HEK293 (cell line): ENCODE measurements at regions not wholly inside any gene's neighbourhood (a gene's known extent, or its start where the extent isn't known, plus 50 kb on each side); places are given as distances from the start of the nearest gene placed in this dataset.

Source experiments
- CTCF ChIA-PET: fragments of 350-600 bp; formaldehyde crosslinking; extraction: SDS; loops from one replicate; lab custom pipeline; 2021; ENCODE audit warnings: antibody characterized with exemption; lab: Yijun Ruan, JAX
- POLR2A ChIA-PET: fragments of 300-600 bp; formaldehyde crosslinking; extraction: SDS; loops from one replicate; lab custom pipeline; 2020; ENCODE audit warnings: antibody characterized with exemption, inconsistent platforms; lab: Yijun Ruan, JAX
- H3K27ac ChIP-seq: fragments of 200-500 bp; sonication (Bioruptor generic); 2 replicates; pipeline ENCODE4 v1.5.1; 2014; ENCODE audit warnings: low read depth, low read length, control low read depth, inconsistent platforms; ENCODE audit errors: extremely low read depth
- H3K36me3 ChIP-seq, 2 experiments: fragments of 200-500 bp in 1 of 2; sonication (Bioruptor generic) in 1 of 2; 1 replicate in 1 of 2; 2 replicates in 1 of 2; pipeline ENCODE4 v1.5.1; 2014 to 2017; ENCODE audit warnings: inconsistent platforms in 2 of 2, low read length in 2 of 2; ENCODE audit not compliant: control insufficient read depth in 2 of 2, insufficient read depth in 1 of 2
- H3K4me1 ChIP-seq: fragments of 200-500 bp; sonication (Bioruptor generic); 2 replicates; pipeline ENCODE4 v1.5.1; 2014; ENCODE audit warnings: mild to moderate bottlenecking, low read length, inconsistent platforms; ENCODE audit not compliant: control insufficient read depth, insufficient read depth
- H3K4me3 ChIP-seq: 2 replicates; pipeline ENCODE4 v1.5.1; 2011; ENCODE audit warnings: low read depth, mild to moderate bottlenecking, control low read depth, low read length, moderate library complexity
- H3K9me3 ChIP-seq: fragments of 200-500 bp; sonication (Bioruptor generic); 2 replicates; pipeline ENCODE4 v1.5.1; 2014; ENCODE audit warnings: low read depth, low read length, inconsistent platforms; ENCODE audit not compliant: control insufficient read depth, insufficient read depth
- CTCF ChIP-seq: fragments of 450-650 bp; formaldehyde crosslinking; IDR thresholded peaks from 2 replicates; pipeline ENCODE4 v1.5.1; 2016; ENCODE audit warnings: missing biosample characterization, missing genetic modification characterization
- GLI2 ChIP-seq: fragments of 450-650 bp; formaldehyde crosslinking; IDR thresholded peaks from 2 replicates; pipeline ENCODE4; 2017; ENCODE audit warnings: missing biosample characterization, missing genetic modification characterization, low read depth, borderline replicate concordance
- GLIS1 ChIP-seq: fragments of 450-650 bp; formaldehyde crosslinking; IDR thresholded peaks from 2 replicates; pipeline ENCODE4 v1.5.1; 2016; ENCODE audit warnings: missing biosample characterization, missing genetic modification characterization
- KLF10 ChIP-seq: fragments of 450-650 bp; IDR thresholded peaks from 2 replicates; pipeline ENCODE4 v1.5.1; 2018; ENCODE audit warnings: missing biosample characterization, mild to moderate bottlenecking, missing genetic modification characterization
- MYNN ChIP-seq: fragments of 450-650 bp; formaldehyde crosslinking; IDR thresholded peaks from 2 replicates; pipeline ENCODE4 v1.5.1; 2016; ENCODE audit warnings: missing biosample characterization, missing genetic modification characterization, borderline replicate concordance
- OSR2 ChIP-seq: fragments of 450-650 bp; formaldehyde crosslinking; IDR thresholded peaks from 2 replicates; pipeline ENCODE4 v1.5.1; 2016; ENCODE audit warnings: missing biosample characterization, missing genetic modification characterization
- PRDM1 ChIP-seq: fragments of 450-650 bp; formaldehyde crosslinking; IDR thresholded peaks from 2 replicates; pipeline ENCODE4; 2016; ENCODE audit warnings: missing biosample characterization, missing genetic modification characterization
- PRDM4 ChIP-seq: fragments of 450-650 bp; formaldehyde crosslinking; IDR thresholded peaks from 2 replicates; pipeline ENCODE4 v1.5.1; 2017; ENCODE audit warnings: missing biosample characterization, missing genetic modification characterization
- REST ChIP-seq: fragments of 450-650 bp; formaldehyde crosslinking; IDR thresholded peaks from 2 replicates; pipeline ENCODE4 v1.5.1; 2016; ENCODE audit warnings: missing biosample characterization, missing genetic modification characterization
- SCRT2 ChIP-seq: fragments of 450-650 bp; formaldehyde crosslinking; IDR thresholded peaks from 2 replicates; pipeline ENCODE4 v1.5.1; 2016; ENCODE audit warnings: missing biosample characterization, missing genetic modification characterization
- SETDB1 ChIP-seq: IDR thresholded peaks from one replicate; pipeline ENCODE4 v1.6.1; 2017; ENCODE audit warnings: mild to moderate bottlenecking, low read length, moderate library complexity, mixed read lengths; ENCODE audit not compliant: insufficient read length
- ZBTB17 ChIP-seq: fragments of 450-650 bp; formaldehyde crosslinking; IDR thresholded peaks from 2 replicates; pipeline ENCODE4 v1.5.1; 2016; ENCODE audit warnings: missing biosample characterization, missing genetic modification characterization
- ZBTB48 ChIP-seq: fragments of 450-650 bp; formaldehyde crosslinking; IDR thresholded peaks from 2 replicates; pipeline ENCODE4 v1.5.1; 2016; ENCODE audit warnings: missing biosample characterization, missing genetic modification characterization
- ZIC2 ChIP-seq: fragments of 450-650 bp; formaldehyde crosslinking; IDR thresholded peaks from 2 replicates; pipeline ENCODE4 v1.5.1; 2016; ENCODE audit warnings: missing biosample characterization, missing genetic modification characterization
- ZNF112 ChIP-seq: fragments of 450-650 bp; formaldehyde crosslinking; IDR thresholded peaks from 2 replicates; pipeline ENCODE4 v1.5.0; 2017; ENCODE audit warnings: missing biosample characterization, missing genetic modification characterization
- ZNF121 ChIP-seq: fragments of 450-650 bp; formaldehyde crosslinking; IDR thresholded peaks from 2 replicates; pipeline ENCODE4 v1.5.1; 2016; ENCODE audit warnings: missing biosample characterization, missing genetic modification characterization
- ZNF138 ChIP-seq: fragments of 450-650 bp; formaldehyde crosslinking; IDR thresholded peaks from 2 replicates; pipeline ENCODE4 v1.5.1; 2016; ENCODE audit warnings: missing biosample characterization, missing genetic modification characterization, borderline replicate concordance
- ZNF155 ChIP-seq: fragments of 450-650 bp; formaldehyde crosslinking; IDR thresholded peaks from 2 replicates; pipeline ENCODE4 v1.5.1; 2016; ENCODE audit warnings: missing biosample characterization, missing genetic modification characterization
- ZNF2 ChIP-seq: fragments of 450-650 bp; formaldehyde crosslinking; IDR thresholded peaks from 2 replicates; pipeline ENCODE4 v1.5.1; 2016; ENCODE audit warnings: missing biosample characterization, missing genetic modification characterization
- ZNF302 ChIP-seq: fragments of 450-650 bp; formaldehyde crosslinking; IDR thresholded peaks from 2 replicates; pipeline ENCODE4 v1.5.1; 2016; ENCODE audit warnings: missing biosample characterization, missing genetic modification characterization, low read depth
- ZNF416 ChIP-seq: fragments of 450-650 bp; formaldehyde crosslinking; IDR thresholded peaks from 2 replicates; pipeline ENCODE4 v1.5.1; 2016; ENCODE audit warnings: missing biosample characterization, missing genetic modification characterization
- ZNF433 ChIP-seq: fragments of 450-650 bp; formaldehyde crosslinking; IDR thresholded peaks from 2 replicates; pipeline ENCODE4 v1.5.1; 2016; ENCODE audit warnings: missing biosample characterization, missing genetic modification characterization, low read depth
- ZNF501 ChIP-seq: fragments of 450-650 bp; formaldehyde crosslinking; IDR thresholded peaks from 2 replicates; pipeline ENCODE4 v1.5.1; 2016; ENCODE audit warnings: missing biosample characterization, missing genetic modification characterization
- ZNF510 ChIP-seq: fragments of 450-650 bp; formaldehyde crosslinking; IDR thresholded peaks from 2 replicates; pipeline ENCODE4 v1.5.1; 2018; ENCODE audit warnings: mild to moderate bottlenecking, missing genetic modification characterization, missing biosample characterization; ENCODE audit not compliant: insufficient replicate concordance
- ZNF529 ChIP-seq: fragments of 450-650 bp; formaldehyde crosslinking; IDR thresholded peaks from 2 replicates; pipeline ENCODE4 v1.5.1; 2017; ENCODE audit warnings: missing genetic modification characterization, missing biosample characterization; ENCODE audit not compliant: insufficient replicate concordance
- ZNF600 ChIP-seq: fragments of 450-650 bp; formaldehyde crosslinking; IDR thresholded peaks from 2 replicates; pipeline ENCODE4 v1.5.1; 2016; ENCODE audit warnings: missing biosample characterization, missing genetic modification characterization
- ZNF623 ChIP-seq: fragments of 450-650 bp; formaldehyde crosslinking; IDR thresholded peaks from 2 replicates; pipeline ENCODE4 v1.5.1; 2016; ENCODE audit warnings: missing biosample characterization, missing genetic modification characterization
- ZNF701 ChIP-seq: fragments of 450-650 bp; formaldehyde crosslinking; IDR thresholded peaks from 2 replicates; pipeline ENCODE4 v1.5.1; 2016; ENCODE audit warnings: missing biosample characterization, missing genetic modification characterization
- ZNF777 ChIP-seq: fragments of 450-650 bp; formaldehyde crosslinking; IDR thresholded peaks from 2 replicates; pipeline ENCODE4 v1.5.1; 2017; ENCODE audit warnings: missing biosample characterization, missing genetic modification characterization, borderline replicate concordance
- ZNF785 ChIP-seq: fragments of 450-650 bp; formaldehyde crosslinking; IDR thresholded peaks from 2 replicates; pipeline ENCODE4 v1.5.1; 2016; ENCODE audit warnings: missing biosample characterization, missing genetic modification characterization
- ZNF843 ChIP-seq: fragments of 450-650 bp; formaldehyde crosslinking; IDR thresholded peaks from 2 replicates; pipeline ENCODE4 v1.5.1; 2016; ENCODE audit warnings: missing biosample characterization, missing genetic modification characterization
- ZSCAN16 ChIP-seq: fragments of 450-650 bp; formaldehyde crosslinking; IDR thresholded peaks from 2 replicates; pipeline ENCODE4 v1.5.1; 2016; ENCODE audit warnings: missing biosample characterization, missing genetic modification characterization

- Histone ChIP-seq H3K36me3 (no peaks in the 10 kb centered on the region), H3K4me1 (no peaks in the 10 kb centered on the region), H3K9me3 (no peaks in the 10 kb centered on the region), H3K4me3 (no peak overlapping the region), H3K27ac (no peak overlapping the region)
- ChIA-PET CTCF (interaction anchor here (0.6 kb wide), 1 partner anchor 628 kb away, joined by 3 read pairs; no protein-coding TSS in a partner anchor), POLR2A (interaction anchor here (0.6 kb wide), 1 partner anchor 239 kb away, joined by 4 read pairs; the partner anchor contains the start of gene MERTK)
- TF ChIP-seq ZSCAN16 (tag by site-specific recombination) (no peak), GLI2 (tag by site-specific recombination) (no peak), OSR2 (tag by site-specific recombination) (no peak), ZBTB48 (tag by site-specific recombination) (peak; percentile 26; the same call in 1 of the 2 replicates), ZNF138 (tag by site-specific recombination) (no peak), REST (no peak), KLF10 (tag by site-specific recombination) (no peak), ZNF112 (tag by site-specific recombination) (no peak), ZNF785 (tag by site-specific recombination) (no peak), ZIC2 (tag by site-specific recombination) (peak; percentile 25; the same call in 1 of the 2 replicates), PRDM4 (tag by site-specific recombination) (no peak), CTCF (tag by site-specific recombination) (no peak), ZNF701 (no peak), ZNF843 (tag by site-specific recombination) (no peak), ZNF501 (no peak), MYNN (tag by site-specific recombination) (no peak), SCRT2 (tag by site-specific recombination) (peak; percentile 91), ZNF623 (tag by site-specific recombination) (no peak), ZNF302 (tag by site-specific recombination) (no peak), ZBTB17 (tag by site-specific recombination) (no peak), ZNF600 (tag by site-specific recombination) (no peak), ZNF529 (no peak), ZNF155 (tag by site-specific recombination) (no peak), ZNF777 (tag by site-specific recombination) (no peak), ZNF2 (tag by site-specific recombination) (no peak), PRDM1 (tag by site-specific recombination) (no peak), GLIS1 (peak; percentile 43; the same call in 1 of the 2 replicates), ZNF416 (tag by site-specific recombination) (no peak), ZNF433 (tag by site-specific recombination) (no peak), SETDB1 (no peak), ZNF510 (tag by site-specific recombination) (no peak), ZNF121 (tag by site-specific recombination) (no peak)
Measured at GRCh38 chr2:111659361-111660333, 224.3 kb downstream of the ANAPC1 start.
